ENCODE measurements at regions not wholly inside any gene's neighbourhood (a gene's known extent, or its start where the extent isn't known, plus 50 kb on each side); places are given as distances from the start of the nearest gene placed in this dataset.

- H3K27me3 Mint-ChIP-seq (ENCODE audit: low read depth): no peaks in the 10 kb centered on the region
- H3K4me3 Mint-ChIP-seq: no peak overlapping the region
- H3K4me1 Mint-ChIP-seq (ENCODE audit: low read depth): no peaks in the 10 kb centered on the region
- no peak for ATAC-seq
- no peaks in the 10 kb centered on the region for H3K9me3 Mint-ChIP-seq
- DNase-seq: no peak
- H3K36me3 Mint-ChIP-seq (ENCODE audit: insufficient read depth): no peaks in the 10 kb centered on the region
Measured at GRCh38 chr4:155529272-155529671, 137.4 kb upstream of the GUCY1A1 start.

- no peak for DNase-seq
- H3K4me3 Mint-ChIP-seq: no peak overlapping the region
- no peaks in the 10 kb centered on the region for H3K36me3 Mint-ChIP-seq (ENCODE audit: insufficient read depth)
- no peak for ATAC-seq
- no peaks in the 10 kb centered on the region for H3K9me3 Mint-ChIP-seq
- no peaks in the 10 kb centered on the region for H3K27me3 Mint-ChIP-seq (ENCODE audit: low read depth)
- no peaks in the 10 kb centered on the region for H3K4me1 Mint-ChIP-seq (ENCODE audit: low read depth)
Measured at GRCh38 chr4:155526452-155527169, 140.0 kb upstream of the GUCY1A1 start.

GRCh38 chr4:155524926-155525455 lies 141.7 kb upstream of the GUCY1A1 start:
- H3K9me3 Mint-ChIP-seq: no peaks in the 10 kb centered on the region
- H3K36me3 Mint-ChIP-seq (ENCODE audit: insufficient read depth): no peaks in the 10 kb centered on the region
- DNase-seq (no peak), ATAC-seq (no peak)
- H3K27me3 Mint-ChIP-seq (ENCODE audit: low read depth): no peaks in the 10 kb centered on the region
- H3K4me3 Mint-ChIP-seq: no peak overlapping the region
- H3K4me1 Mint-ChIP-seq (ENCODE audit: low read depth): no peaks in the 10 kb centered on the region

- Mint-ChIP-seq H3K36me3 (ENCODE audit: insufficient read depth) (no peaks in the 10 kb centered on the region), H3K4me1 (ENCODE audit: low read depth) (no peaks in the 10 kb centered on the region), H3K4me3 (no peak overlapping the region), H3K27me3 (ENCODE audit: low read depth) (no peaks in the 10 kb centered on the region), H3K9me3 (no peaks in the 10 kb centered on the region)
- ATAC-seq: no peak
- no peak for DNase-seq
Measured at GRCh38 chr4:155523358-155523757, 143.3 kb upstream of the GUCY1A1 start.

GRCh38 chr4:155522201-155522600 lies 144.4 kb upstream of the GUCY1A1 start:
- H3K4me1 Mint-ChIP-seq (ENCODE audit: low read depth): no peaks in the 10 kb centered on the region
- no peaks in the 10 kb centered on the region for H3K9me3 Mint-ChIP-seq
- DNase-seq (no peak), ATAC-seq (no peak)
- H3K4me3 Mint-ChIP-seq: no peak overlapping the region
- no peaks in the 10 kb centered on the region for H3K36me3 Mint-ChIP-seq (ENCODE audit: insufficient read depth)
- no peaks in the 10 kb centered on the region for H3K27me3 Mint-ChIP-seq (ENCODE audit: low read depth)

GRCh38 chr4:155521382-155521781 lies 144.6 kb upstream of the MAP9 start:
- ATAC-seq: no peak
- no peaks in the 10 kb centered on the region for H3K4me1 Mint-ChIP-seq (ENCODE audit: low read depth)
- no peaks in the 10 kb centered on the region for H3K9me3 Mint-ChIP-seq
- no peak for DNase-seq
- H3K27me3 Mint-ChIP-seq (ENCODE audit: low read depth): no peaks in the 10 kb centered on the region
- H3K4me3 Mint-ChIP-seq: no peak overlapping the region
- no peaks in the 10 kb centered on the region for H3K36me3 Mint-ChIP-seq (ENCODE audit: insufficient read depth)

GRCh38 chr4:155515444-155516075 lies 138.8 kb upstream of the MAP9 start:
- no peaks in the 10 kb centered on the region for H3K36me3 Mint-ChIP-seq (ENCODE audit: insufficient read depth)
- DNase-seq (no peak), ATAC-seq (no peak)
- H3K4me1 Mint-ChIP-seq (ENCODE audit: low read depth): no peaks in the 10 kb centered on the region
- no peaks in the 10 kb centered on the region for H3K9me3 Mint-ChIP-seq
- no peak overlapping the region for H3K4me3 Mint-ChIP-seq
- H3K27me3 Mint-ChIP-seq (ENCODE audit: low read depth): peaks cover 4% of the 10 kb centered on the region

- Mint-ChIP-seq H3K36me3 (ENCODE audit: insufficient read depth) (no peaks in the 10 kb centered on the region), H3K9me3 (no peaks in the 10 kb centered on the region), H3K4me3 (no peak overlapping the region), H3K27me3 (ENCODE audit: low read depth) (peaks cover 4% of the 10 kb centered on the region), H3K4me1 (ENCODE audit: low read depth) (no peaks in the 10 kb centered on the region)
- ATAC-seq: no peak
- no peak for DNase-seq
Measured at GRCh38 chr4:155514628-155515027, 137.9 kb upstream of the MAP9 start.

- DNase-seq (no peak), ATAC-seq (no peak)
- Mint-ChIP-seq H3K9me3 (no peaks in the 10 kb centered on the region), H3K4me3 (no peak overlapping the region), H3K36me3 (ENCODE audit: insufficient read depth) (no peaks in the 10 kb centered on the region), H3K4me1 (ENCODE audit: low read depth) (no peaks in the 10 kb centered on the region), H3K27me3 (ENCODE audit: low read depth) (peaks cover 4% of the 10 kb centered on the region)
Measured at GRCh38 chr4:155512817-155513216, 136.1 kb upstream of the MAP9 start.

GRCh38 chr4:155512046-155512445 lies 135.3 kb upstream of the MAP9 start:
- Mint-ChIP-seq H3K36me3 (ENCODE audit: insufficient read depth) (no peaks in the 10 kb centered on the region), H3K27me3 (ENCODE audit: low read depth) (peaks cover 4% of the 10 kb centered on the region), H3K4me1 (ENCODE audit: low read depth) (no peaks in the 10 kb centered on the region), H3K9me3 (no peaks in the 10 kb centered on the region), H3K4me3 (no peak overlapping the region)
- ATAC-seq: no peak
- no peak for DNase-seq

GRCh38 chr4:155510771-155511170 lies 134.0 kb upstream of the MAP9 start:
- H3K4me3 Mint-ChIP-seq: no peak overlapping the region
- H3K9me3 Mint-ChIP-seq: no peaks in the 10 kb centered on the region
- ATAC-seq (no peak), DNase-seq (no peak)
- peaks cover 4% of the 10 kb centered on the region for H3K27me3 Mint-ChIP-seq (ENCODE audit: low read depth)
- H3K4me1 Mint-ChIP-seq (ENCODE audit: low read depth): no peaks in the 10 kb centered on the region
- no peaks in the 10 kb centered on the region for H3K36me3 Mint-ChIP-seq (ENCODE audit: insufficient read depth)

GRCh38 chr4:155509555-155509954 lies 132.8 kb upstream of the MAP9 start:
- ATAC-seq (no peak), DNase-seq (no peak)
- H3K9me3 Mint-ChIP-seq: no peaks in the 10 kb centered on the region
- peaks cover 3% of the 10 kb centered on the region for H3K27me3 Mint-ChIP-seq (ENCODE audit: low read depth)
- no peak overlapping the region for H3K4me3 Mint-ChIP-seq
- H3K36me3 Mint-ChIP-seq (ENCODE audit: insufficient read depth): no peaks in the 10 kb centered on the region
- H3K4me1 Mint-ChIP-seq (ENCODE audit: low read depth): no peaks in the 10 kb centered on the region

- no peak for ATAC-seq
- H3K4me1 Mint-ChIP-seq (ENCODE audit: low read depth): no peaks in the 10 kb centered on the region
- no peaks in the 10 kb centered on the region for H3K9me3 Mint-ChIP-seq
- H3K36me3 Mint-ChIP-seq (ENCODE audit: insufficient read depth): no peaks in the 10 kb centered on the region
- H3K27me3 Mint-ChIP-seq (ENCODE audit: low read depth): no peaks in the 10 kb centered on the region
- no peak for DNase-seq
- H3K4me3 Mint-ChIP-seq: no peak overlapping the region
Measured at GRCh38 chr4:155506745-155507144, 130.0 kb upstream of the MAP9 start.

- no peaks in the 10 kb centered on the region for H3K9me3 Mint-ChIP-seq
- DNase-seq: no peak
- no peaks in the 10 kb centered on the region for H3K36me3 Mint-ChIP-seq (ENCODE audit: insufficient read depth)
- no peaks in the 10 kb centered on the region for H3K4me1 Mint-ChIP-seq (ENCODE audit: low read depth)
- H3K27me3 Mint-ChIP-seq (ENCODE audit: low read depth): no peaks in the 10 kb centered on the region
- H3K4me3 Mint-ChIP-seq: no peak overlapping the region
- no peak for ATAC-seq
Measured at GRCh38 chr4:155505321-155505720, 128.6 kb upstream of the MAP9 start.

GRCh38 chr4:155497306-155497705 lies 120.5 kb upstream of the MAP9 start:
- ATAC-seq (no peak), DNase-seq (no peak)
- Mint-ChIP-seq H3K27me3 (ENCODE audit: low read depth) (peaks cover 2% of the 10 kb centered on the region), H3K4me1 (ENCODE audit: low read depth) (no peaks in the 10 kb centered on the region), H3K4me3 (no peak overlapping the region), H3K36me3 (ENCODE audit: insufficient read depth) (no peaks in the 10 kb centered on the region), H3K9me3 (no peaks in the 10 kb centered on the region)
